Choroid plexus epithelial cell (primary cell): ENCODE measurements at regions not wholly inside any gene's neighbourhood (a gene's known extent, or its start where the extent isn't known, plus 50 kb on each side); places are given as distances from the start of the nearest gene placed in this dataset.
A peak's percentile ranks its signal among the peaks of the same experiment; 100 is the strongest.
"Not testable (repeated sequence)": the region's sequence is repeated elsewhere in the genome, so short reads cannot be mapped to it uniquely, and the experiment has no call there.

ENCODE experiments used
- DNase-seq: peaks from one replicate; pipeline ENCODE4 v3.0.0-alpha.2; 2010; ENCODE audit warnings: low read depth
- H3K4me3 ChIP-seq: 2 replicates; pipeline ENCODE4 v1.5.1; 2011; ENCODE audit warnings: low read depth, mild to moderate bottlenecking, control low read depth, low read length, moderate library complexity
- CTCF ChIP-seq: conservative IDR thresholded peaks from 2 replicates; pipeline ENCODE4 v1.5.1; 2011; ENCODE audit warnings: low read depth, mild to moderate bottlenecking, control low read depth, inconsistent platforms, low read length, moderate library complexity

DNA sequence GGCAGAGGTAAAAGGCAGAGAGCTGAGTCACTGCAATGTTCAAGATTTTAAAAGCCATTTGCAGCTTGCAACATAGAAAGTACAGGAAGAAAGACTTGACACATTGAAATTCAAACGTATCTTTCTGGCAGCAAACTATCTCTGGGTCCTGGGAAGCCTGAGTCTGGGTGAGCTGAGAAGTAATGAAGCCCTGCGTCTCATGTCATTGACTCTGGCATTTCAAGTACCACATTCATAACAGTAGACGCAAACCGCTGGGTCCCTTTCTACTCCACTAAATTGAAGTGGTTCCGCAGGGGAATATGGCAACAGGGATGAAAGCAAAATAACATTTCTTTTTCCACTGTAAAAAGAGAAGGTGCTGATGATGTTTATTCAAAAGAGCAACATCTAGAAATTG, 694.3 kb downstream of the BRINP1 start:
- no peak for TF ChIP-seq CTCF
- DNase-seq, result no peak
- H3K4me3 ChIP-seq, result no peak overlapping the region

GRCh38 chr9:118677936-118678653, 691.1 kb downstream of the BRINP1 start:
- H3K4me3 ChIP-seq, DNase-seq: not testable (repeated sequence)

GRCh38 chr9:118686959-118687358, 682.3 kb downstream of the BRINP1 start:
- TF ChIP-seq CTCF, result no peak
- DNase-seq, result no peak
- no peak overlapping the region for H3K4me3 ChIP-seq

DNA sequence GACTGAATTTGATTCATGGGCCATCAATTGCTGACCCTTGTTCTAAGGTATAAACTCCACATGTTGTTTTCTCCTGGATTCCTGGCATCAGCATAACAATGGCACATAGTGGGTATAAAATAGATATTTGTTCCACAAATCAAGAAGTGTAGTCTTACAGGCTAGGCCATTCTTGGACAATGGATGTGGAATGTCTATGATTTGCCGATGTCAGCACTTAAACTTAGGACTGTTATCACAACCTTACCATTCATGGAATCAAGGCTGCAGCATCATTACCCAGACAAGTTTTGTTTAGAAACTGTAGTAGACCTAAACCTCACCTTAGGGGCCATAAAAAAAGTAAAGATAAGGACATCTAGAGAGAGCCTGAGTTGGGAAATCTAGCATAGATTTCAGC, 680.0 kb downstream of the BRINP1 start:
- no peak overlapping the region for H3K4me3 ChIP-seq
- no peak for TF ChIP-seq CTCF
- DNase-seq, result no peak

GRCh38 chr9:118692613-118693012, 676.6 kb downstream of the BRINP1 start:
- no peak for TF ChIP-seq CTCF
- no peak overlapping the region for H3K4me3 ChIP-seq
- DNase-seq, result no peak

- peak; percentile 0 for DNase-seq
- TF ChIP-seq CTCF, result no peak
Measured at GRCh38 chr9:118693645-118694044, 675.6 kb downstream of the BRINP1 start.

DNA sequence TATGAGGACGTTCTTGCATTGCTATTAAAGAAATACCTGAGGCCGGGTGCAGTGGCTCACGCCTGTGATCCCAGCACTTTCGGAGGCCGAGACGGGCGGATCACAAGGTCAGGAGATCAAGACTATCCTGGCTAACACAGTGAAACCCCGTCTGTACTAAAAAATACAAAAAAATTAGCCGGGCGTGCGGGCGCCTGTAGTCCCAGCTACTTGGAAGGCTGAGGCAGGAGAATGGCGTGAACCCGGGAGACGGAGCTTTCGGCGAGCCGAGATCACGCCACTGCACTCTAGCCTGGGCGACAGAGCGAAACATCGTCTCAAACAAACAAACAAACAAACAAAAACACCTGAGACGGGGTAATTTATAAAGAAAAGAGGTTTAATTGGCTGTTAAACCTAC, 674.0 kb downstream of the BRINP1 start:
- not testable (repeated sequence) for DNase-seq, H3K4me3 ChIP-seq

More at GRCh38 chr9:118693645-118694044, 675.6 kb downstream of the BRINP1 start:
- no peak overlapping the region for H3K4me3 ChIP-seq

- no peak for DNase-seq
- H3K4me3 ChIP-seq, result no peak overlapping the region
- no peak for TF ChIP-seq CTCF
Measured at GRCh38 chr9:118701985-118702384, 667.2 kb downstream of the BRINP1 start.
